ENCODE measurements at regions not wholly inside any gene's neighbourhood (a gene's known extent, or its start where the extent isn't known, plus 50 kb on each side); places are given as distances from the start of the nearest gene placed in this dataset.

DNA sequence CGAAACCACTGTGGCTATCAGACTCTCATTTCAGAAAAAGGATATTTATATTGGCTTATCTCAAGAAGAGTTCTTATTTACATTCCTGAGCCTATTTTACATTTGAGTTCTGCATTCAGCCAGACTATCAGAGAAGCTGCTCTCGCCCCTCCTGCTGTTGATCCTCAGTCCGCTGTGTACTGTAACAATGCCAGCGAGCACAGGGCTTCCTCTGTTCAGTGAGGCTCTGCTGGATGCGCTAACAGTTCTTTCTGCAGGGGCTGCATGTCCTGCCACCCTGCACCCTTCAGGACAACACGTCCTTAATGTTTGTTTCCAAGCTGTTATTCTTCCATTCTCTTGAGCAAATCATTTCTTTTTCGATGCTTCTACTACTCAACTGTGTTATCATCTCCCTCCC lies 463.7 kb upstream of the SGCG start:
- no peak for TF ChIP-seq POLR2A (IDR thresholded peaks at IDR 0.05; ENCODE audit: low read depth, low read length)
- TF ChIP-seq FOS (IDR thresholded peaks at IDR 0.05; ENCODE audit: borderline replicate concordance, insufficient read depth, low read length), result no peak
- TF ChIP-seq, protein P1, sequence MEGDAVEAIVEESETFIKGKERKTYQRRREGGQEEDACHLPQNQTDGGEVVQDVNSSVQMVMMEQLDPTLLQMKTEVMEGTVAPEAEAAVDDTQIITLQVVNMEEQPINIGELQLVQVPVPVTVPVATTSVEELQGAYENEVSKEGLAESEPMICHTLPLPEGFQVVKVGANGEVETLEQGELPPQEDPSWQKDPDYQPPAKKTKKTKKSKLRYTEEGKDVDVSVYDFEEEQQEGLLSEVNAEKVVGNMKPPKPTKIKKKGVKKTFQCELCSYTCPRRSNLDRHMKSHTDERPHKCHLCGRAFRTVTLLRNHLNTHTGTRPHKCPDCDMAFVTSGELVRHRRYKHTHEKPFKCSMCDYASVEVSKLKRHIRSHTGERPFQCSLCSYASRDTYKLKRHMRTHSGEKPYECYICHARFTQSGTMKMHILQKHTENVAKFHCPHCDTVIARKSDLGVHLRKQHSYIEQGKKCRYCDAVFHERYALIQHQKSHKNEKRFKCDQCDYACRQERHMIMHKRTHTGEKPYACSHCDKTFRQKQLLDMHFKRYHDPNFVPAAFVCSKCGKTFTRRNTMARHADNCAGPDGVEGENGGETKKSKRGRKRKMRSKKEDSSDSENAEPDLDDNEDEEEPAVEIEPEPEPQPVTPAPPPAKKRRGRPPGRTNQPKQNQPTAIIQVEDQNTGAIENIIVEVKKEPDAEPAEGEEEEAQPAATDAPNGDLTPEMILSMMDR (IDR thresholded peaks at IDR 0.05; ENCODE audit: extremely low read depth in 1 of 2, insufficient read depth in 1 of 2, low read depth in 1 of 2, low read length in 2 of 2), result no peak
- TF ChIP-seq, protein P2, sequence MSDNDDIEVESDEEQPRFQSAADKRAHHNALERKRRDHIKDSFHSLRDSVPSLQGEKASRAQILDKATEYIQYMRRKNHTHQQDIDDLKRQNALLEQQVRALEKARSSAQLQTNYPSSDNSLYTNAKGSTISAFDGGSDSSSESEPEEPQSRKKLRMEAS (IDR thresholded peaks at IDR 0.05; ENCODE audit: insufficient read depth, insufficient read length), result no peak
- no peak for TF ChIP-seq POLR2AphosphoS5 (IDR thresholded peaks at IDR 0.05; ENCODE audit: insufficient read depth, low read depth, low read length)
- no peak for TF ChIP-seq EZH2 (IDR thresholded peaks at IDR 0.05; ENCODE audit: borderline replicate concordance, low read depth, low read length, severe bottlenecking)
- TF ChIP-seq MYC (IDR thresholded peaks at IDR 0.05; ENCODE audit: low read depth, low read length), result no peak
- no peak for TF ChIP-seq JUN (IDR thresholded peaks at IDR 0.05; ENCODE audit: borderline replicate concordance, insufficient read depth, insufficient read length, low read depth)
- TF ChIP-seq GATA2 (IDR thresholded peaks at IDR 0.05; ENCODE audit: insufficient read depth, insufficient read length, low read depth, low read length), result no peak

Measured in endothelial cell of umbilical vein (primary cell).